Caco-2 (cell line): ENCODE measurements at regions not wholly inside any gene's neighbourhood (a gene's known extent, or its start where the extent isn't known, plus 50 kb on each side); places are given as distances from the start of the nearest gene placed in this dataset.

Experiments
- BruUV-seq: library from RNA; stranded (reverse); fragments of 400-500 nt; replicated peaks from 2 replicates; lab custom pipeline; 2021; lab: Mats Ljungman, UMichigan
- CTCF ChIA-PET: fragments of 300-600 bp; sonication (Branson Sonifier 250); formaldehyde crosslinking; loops from one replicate; lab custom pipeline; 2022; ENCODE audit warnings: antibody characterized with exemption; lab: Charles Lee
- POLR2A ChIA-PET: fragments of 300-600 bp; sonication (Branson Sonifier 250); formaldehyde crosslinking; loops from one replicate; lab custom pipeline; 2022; ENCODE audit warnings: antibody characterized with exemption; lab: Charles Lee
- DNase-seq, 2 experiments: peaks; one replicate each; pipeline versions ENCODE4 v3.0.0 to v3.0.0-alpha.2; 2020 to 2022
- H3K27me3 ChIP-seq: replicated peaks from 2 replicates; pipeline ENCODE4 v1.6.0; 2011; ENCODE audit warnings: low read length; ENCODE audit not compliant: control insufficient read depth, insufficient read depth
- H3K36me3 ChIP-seq: 2 replicates; pipeline ENCODE4 v1.5.1; 2011; ENCODE audit warnings: low read length; ENCODE audit not compliant: control insufficient read depth, insufficient read depth
- H3K4me1 ChIP-seq: fragments of 250-450 bp; sonication (Bioruptor Pico); 2 replicates; pipeline ENCODE4 v1.5.1; 2020; ENCODE audit warnings: mild to moderate bottlenecking
- H3K4me3 ChIP-seq: 2 replicates; pipeline ENCODE4 v1.5.1; 2011; ENCODE audit warnings: low read depth, mild to moderate bottlenecking, control low read depth, low read length
- H3K9me3 ChIP-seq: fragments of 250-450 bp; sonication (Bioruptor Pico); 2 replicates; pipeline ENCODE4 v1.5.1; 2020; ENCODE audit warnings: mild to moderate bottlenecking, moderate library complexity
- H3K27ac Mint-ChIP-seq: one replicate; pipeline ENCODE4 v1.8.0; 2022; ENCODE audit warnings: mixed read lengths; ENCODE audit not compliant: unreplicated experiment
- H3K27me3 Mint-ChIP-seq: one replicate; pipeline ENCODE4 v1.8.0; 2022; ENCODE audit warnings: mixed read lengths; ENCODE audit not compliant: insufficient read depth, unreplicated experiment
- H3K36me3 Mint-ChIP-seq: one replicate; pipeline ENCODE4 v1.8.0; 2022; ENCODE audit warnings: mild to moderate bottlenecking, mixed read lengths; ENCODE audit not compliant: insufficient read depth, unreplicated experiment
- H3K4me1 Mint-ChIP-seq: one replicate; pipeline ENCODE4 v1.8.0; 2022; ENCODE audit warnings: low read depth, mixed read lengths; ENCODE audit not compliant: unreplicated experiment
- H3K4me3 Mint-ChIP-seq: one replicate; pipeline ENCODE4 v1.8.0; 2022; ENCODE audit warnings: mild to moderate bottlenecking, moderate library complexity, mixed read lengths; ENCODE audit not compliant: unreplicated experiment
- H3K9me3 Mint-ChIP-seq: one replicate; pipeline ENCODE4 v1.8.0; 2022; ENCODE audit warnings: mixed read lengths; ENCODE audit not compliant: unreplicated experiment
- intact Hi-C: fragments of 100-400 bp; cut with micrococcal nuclease; formaldehyde crosslinking; loops from one replicate; pipeline ENCODE4 v1.10.0; 2022; ENCODE audit not compliant: unreplicated experiment
- TF ChIP-seq, protein P1 (sequence below), 2 experiments: fragments of 200-600 bp in 1 of 2; IDR thresholded peaks; 1 replicate in 1 of 2; 2 replicates in 1 of 2; pipeline versions ENCODE4 v1.5.1 to v1.8.0; 2011 to 2022; ENCODE audit warnings: antibody characterized with exemption in 1 of 2, control low read depth in 1 of 2, inconsistent platforms in 1 of 2, low read depth in 1 of 2, low read length in 1 of 2, mild to moderate bottlenecking in 1 of 2, moderate library complexity in 1 of 2; ENCODE audit not compliant: insufficient read depth in 1 of 2, severe bottlenecking in 1 of 2, unreplicated experiment in 1 of 2

DNA sequence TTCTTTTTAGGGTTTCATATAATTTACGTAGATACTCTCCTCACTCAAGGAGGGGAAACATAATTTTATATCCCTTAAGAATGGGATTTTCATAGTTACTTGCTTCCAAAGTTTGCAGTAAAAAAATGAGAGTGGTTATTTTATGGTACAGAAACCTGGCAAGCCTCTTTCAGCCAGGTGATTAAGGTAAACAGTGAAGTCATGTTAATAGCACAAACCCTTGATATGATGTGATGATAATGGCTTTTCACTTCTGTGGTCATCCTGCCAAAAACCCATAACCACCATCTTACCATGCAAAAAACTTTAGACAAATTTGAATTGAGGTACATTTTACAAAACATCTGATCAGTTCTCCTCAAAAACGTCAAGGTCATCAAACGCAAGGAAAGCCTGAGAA lies 517.8 kb downstream of the SLITRK5 start:
- intact Hi-C loops = no loop called here
- Mint-ChIP-seq H3K9me3 (no peaks in the 10 kb centered on the region), H3K36me3 (no peaks in the 10 kb centered on the region), H3K27me3 (no peaks in the 10 kb centered on the region), H3K4me1 (no peaks in the 10 kb centered on the region), H3K27ac (no peak overlapping the region), H3K4me3 (no peak overlapping the region)
- H3K27me3 ChIP-seq = no peaks in the 10 kb centered on the region
- no peak overlapping the region for H3K4me3 ChIP-seq
- ChIA-PET POLR2A (no interaction called here), CTCF (no interaction called here)
- no peaks in the 10 kb centered on the region for H3K36me3 ChIP-seq
- DNase-seq = no peak
- H3K4me1 ChIP-seq = no peaks in the 10 kb centered on the region
- BruUV-seq = no TSS peak
- TF ChIP-seq, protein P1, sequence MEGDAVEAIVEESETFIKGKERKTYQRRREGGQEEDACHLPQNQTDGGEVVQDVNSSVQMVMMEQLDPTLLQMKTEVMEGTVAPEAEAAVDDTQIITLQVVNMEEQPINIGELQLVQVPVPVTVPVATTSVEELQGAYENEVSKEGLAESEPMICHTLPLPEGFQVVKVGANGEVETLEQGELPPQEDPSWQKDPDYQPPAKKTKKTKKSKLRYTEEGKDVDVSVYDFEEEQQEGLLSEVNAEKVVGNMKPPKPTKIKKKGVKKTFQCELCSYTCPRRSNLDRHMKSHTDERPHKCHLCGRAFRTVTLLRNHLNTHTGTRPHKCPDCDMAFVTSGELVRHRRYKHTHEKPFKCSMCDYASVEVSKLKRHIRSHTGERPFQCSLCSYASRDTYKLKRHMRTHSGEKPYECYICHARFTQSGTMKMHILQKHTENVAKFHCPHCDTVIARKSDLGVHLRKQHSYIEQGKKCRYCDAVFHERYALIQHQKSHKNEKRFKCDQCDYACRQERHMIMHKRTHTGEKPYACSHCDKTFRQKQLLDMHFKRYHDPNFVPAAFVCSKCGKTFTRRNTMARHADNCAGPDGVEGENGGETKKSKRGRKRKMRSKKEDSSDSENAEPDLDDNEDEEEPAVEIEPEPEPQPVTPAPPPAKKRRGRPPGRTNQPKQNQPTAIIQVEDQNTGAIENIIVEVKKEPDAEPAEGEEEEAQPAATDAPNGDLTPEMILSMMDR (IDR thresholded peaks at IDR 0.05; ENCODE audit: insufficient read depth in 1 of 2, low read depth in 1 of 2, low read length in 1 of 2, severe bottlenecking in 1 of 2, unreplicated experiment in 1 of 2) = no peak
- H3K9me3 ChIP-seq = no peaks in the 10 kb centered on the region

DNA sequence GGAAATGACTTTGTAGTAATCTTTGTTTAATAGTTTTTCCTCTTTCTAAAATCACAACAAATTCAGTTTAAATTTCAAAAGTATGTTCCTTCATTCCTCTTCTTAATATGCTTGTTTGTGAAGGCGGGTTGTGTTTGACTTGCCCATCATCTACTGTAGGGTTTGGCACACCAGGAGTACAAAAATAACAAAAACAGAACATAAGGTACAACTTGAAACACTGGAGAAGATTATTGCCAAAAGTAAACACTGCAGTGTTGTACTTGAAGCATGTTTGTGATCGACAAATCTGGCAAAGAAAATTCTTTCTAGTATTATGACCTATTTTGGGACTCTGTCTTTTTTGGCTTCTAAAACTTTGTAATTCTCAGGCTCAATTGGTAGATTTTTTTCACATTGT lies 518.6 kb downstream of the SLITRK5 start:
- no peaks in the 10 kb centered on the region for H3K27me3 Mint-ChIP-seq
- intact Hi-C loops = no loop called here
- no peaks in the 10 kb centered on the region for H3K36me3 Mint-ChIP-seq
- no peaks in the 10 kb centered on the region for H3K9me3 Mint-ChIP-seq
- H3K4me3 Mint-ChIP-seq = no peak overlapping the region
- POLR2A ChIA-PET = no interaction called here
- no peak overlapping the region for H3K27ac Mint-ChIP-seq
- Histone ChIP-seq H3K9me3 (no peaks in the 10 kb centered on the region), H3K36me3 (no peaks in the 10 kb centered on the region), H3K27me3 (no peaks in the 10 kb centered on the region), H3K4me3 (no peak overlapping the region), H3K4me1 (no peaks in the 10 kb centered on the region)
- no peaks in the 10 kb centered on the region for H3K4me1 Mint-ChIP-seq
- TF ChIP-seq, protein P1 (IDR thresholded peaks at IDR 0.05; ENCODE audit: insufficient read depth in 1 of 2, low read depth in 1 of 2, low read length in 1 of 2, severe bottlenecking in 1 of 2, unreplicated experiment in 1 of 2) = no peak
- CTCF ChIA-PET = no interaction called here
- no TSS peak for BruUV-seq
- DNase-seq = no peak

DNA sequence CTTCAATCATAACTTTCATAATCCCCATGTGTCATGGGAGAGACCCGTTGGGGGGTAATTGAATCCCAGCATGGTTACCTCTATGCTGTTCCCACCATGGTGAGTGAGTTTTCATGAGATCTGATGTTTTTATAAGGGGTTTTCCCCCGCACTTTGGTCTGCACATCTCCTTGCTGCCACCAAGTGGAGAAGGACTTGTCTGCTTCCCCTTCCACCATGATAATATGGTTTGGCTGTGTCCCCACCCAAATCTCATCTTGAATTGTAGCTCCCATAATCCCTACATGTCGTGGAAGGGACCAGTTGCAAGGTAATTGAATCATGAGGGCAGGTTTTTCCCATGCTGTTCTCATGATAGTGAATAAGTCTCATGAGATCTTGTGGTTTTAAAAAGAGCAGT lies 524.9 kb downstream of the SLITRK5 start:
- CTCF ChIA-PET = no interaction called here
- POLR2A ChIA-PET = no interaction called here
- TF ChIP-seq, protein P1 (IDR thresholded peaks at IDR 0.05; ENCODE audit: insufficient read depth in 1 of 2, low read depth in 1 of 2, low read length in 1 of 2, severe bottlenecking in 1 of 2, unreplicated experiment in 1 of 2) = no peak
- Histone ChIP-seq H3K9me3 (no peaks in the 10 kb centered on the region), H3K27me3 (no peaks in the 10 kb centered on the region), H3K36me3 (no peaks in the 10 kb centered on the region), H3K4me1 (no peaks in the 10 kb centered on the region), H3K4me3 (no peak overlapping the region)
- DNase-seq = no peak
- H3K9me3 Mint-ChIP-seq = peaks cover 15% of the 10 kb centered on the region
- H3K4me3 Mint-ChIP-seq = no peak overlapping the region
- BruUV-seq = no TSS peak
- intact Hi-C loops = no loop called here
- H3K27ac Mint-ChIP-seq = no peak overlapping the region
- no peaks in the 10 kb centered on the region for H3K4me1 Mint-ChIP-seq
- H3K27me3 Mint-ChIP-seq = no peaks in the 10 kb centered on the region
- no peaks in the 10 kb centered on the region for H3K36me3 Mint-ChIP-seq
